NCI-H128 (cell line): ENCODE measurements at regions not wholly inside any gene's neighbourhood (a gene's known extent, or its start where the extent isn't known, plus 50 kb on each side); places are given as distances from the start of the nearest gene placed in this dataset.

ENCODE experiments used
- DNase-seq: peaks from one replicate; lab custom pipeline; 2025; ENCODE audit not compliant: unreplicated experiment; lab: John Stamatoyannopoulos, UW

- DNase-seq, result no peak
Measured at GRCh38 chr2:129722306-129723019, 257.0 kb upstream of the RAB6C start.

DNA sequence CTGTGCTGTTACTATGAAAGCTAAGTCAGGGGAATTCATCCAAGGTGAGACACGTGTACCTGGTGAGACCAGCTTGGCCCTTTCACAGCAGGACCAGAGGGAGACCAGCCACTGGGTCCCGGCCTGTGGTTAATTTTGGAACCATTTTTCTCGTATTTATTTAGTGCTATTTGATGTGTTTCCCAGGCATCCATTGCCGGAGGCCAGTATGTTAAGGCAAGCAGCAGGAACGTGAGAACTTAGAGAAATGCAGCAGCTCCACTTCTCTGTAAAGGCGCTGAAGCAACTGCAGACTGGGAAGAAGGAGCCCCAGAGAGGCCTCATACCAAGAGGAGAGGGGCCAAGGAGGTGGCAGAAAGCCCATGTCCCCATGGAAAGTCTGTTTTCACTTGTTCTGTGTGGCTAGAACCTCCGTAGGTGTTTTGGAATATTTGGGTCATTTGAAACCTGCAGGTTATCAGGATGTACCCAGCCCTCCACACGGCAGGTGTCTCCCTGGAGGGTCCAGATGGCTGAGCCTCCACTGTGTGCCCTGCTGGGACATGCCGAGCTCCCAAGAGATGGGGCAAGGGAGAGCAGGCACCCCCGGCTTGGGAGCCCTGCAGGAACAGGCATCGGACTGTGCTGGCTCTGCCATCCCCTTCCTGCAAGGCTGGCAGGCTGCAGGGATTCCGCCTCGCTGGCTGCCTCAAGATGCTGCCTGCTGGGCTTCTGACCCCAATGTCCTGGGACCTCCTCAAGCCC, 256.0 kb upstream of the RAB6C start:
- DNase-seq, result no peak

DNA sequence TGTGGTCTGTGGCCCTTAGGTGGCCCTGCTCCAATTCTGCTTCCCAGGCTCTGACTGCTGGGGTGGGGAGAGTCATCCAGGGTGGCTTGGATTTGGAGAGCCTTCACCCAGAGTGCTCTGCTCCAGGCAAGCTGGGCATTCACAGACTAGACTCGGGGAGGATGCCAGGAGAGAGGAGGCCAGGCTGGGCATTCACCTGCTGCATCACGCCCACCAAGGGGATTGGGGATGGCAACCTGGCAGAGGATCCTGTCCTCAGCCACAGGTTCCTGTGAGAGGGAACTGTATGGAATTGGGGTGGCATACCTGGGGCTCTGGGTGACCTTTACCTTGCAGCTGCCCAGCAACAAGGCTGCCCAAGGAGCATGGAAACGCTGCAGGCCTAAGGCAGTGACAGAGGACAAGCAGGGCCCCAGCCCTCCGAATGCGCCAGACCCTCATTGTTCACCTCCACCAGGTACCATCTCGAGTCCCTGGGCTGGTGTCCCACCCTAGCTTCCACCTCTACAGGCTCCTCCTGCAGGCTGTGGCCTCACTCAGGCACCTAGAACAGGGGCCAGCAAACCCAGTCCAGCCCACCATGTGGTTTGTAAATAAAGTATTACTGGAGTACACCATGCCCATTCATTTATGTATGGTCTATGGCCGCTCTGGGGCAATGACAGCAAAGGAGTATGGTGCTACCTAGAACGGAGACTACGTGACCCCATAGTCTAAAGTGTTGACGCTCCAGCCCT, 255.3 kb upstream of the RAB6C start:
- no peak for DNase-seq

GRCh38 chr2:129726216-129726615, 253.2 kb upstream of the RAB6C start:
- no peak for DNase-seq

DNA sequence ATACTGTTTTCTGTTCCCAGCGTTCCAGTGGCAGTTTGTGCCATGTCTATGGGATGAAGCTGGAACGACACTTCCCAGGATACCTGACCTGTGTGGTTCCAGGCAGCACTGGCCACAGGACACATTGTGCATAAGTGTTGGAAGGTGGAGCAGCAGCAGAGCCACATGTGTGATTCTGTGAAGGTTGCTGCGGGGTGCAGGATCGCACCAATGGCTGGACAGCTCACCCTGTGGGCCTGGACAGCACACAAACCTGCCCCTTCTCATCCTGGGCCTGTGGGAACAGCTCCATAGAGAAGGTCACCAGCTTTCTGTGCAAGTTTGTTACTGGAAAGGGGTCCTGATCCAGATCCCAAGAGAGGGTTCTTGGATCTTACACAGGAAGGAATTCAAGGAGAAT, 252.2 kb upstream of the RAB6C start:
- DNase-seq, result no peak

GRCh38 chr2:129728035-129728972, 251.2 kb upstream of the RAB6C start:
- no peak for DNase-seq

GRCh38 chr2:129729011-129729410, 250.5 kb upstream of the RAB6C start:
- DNase-seq, result no peak

- DNase-seq, result no peak
Measured at GRCh38 chr2:129729646-129730045, 249.8 kb upstream of the RAB6C start.

DNA sequence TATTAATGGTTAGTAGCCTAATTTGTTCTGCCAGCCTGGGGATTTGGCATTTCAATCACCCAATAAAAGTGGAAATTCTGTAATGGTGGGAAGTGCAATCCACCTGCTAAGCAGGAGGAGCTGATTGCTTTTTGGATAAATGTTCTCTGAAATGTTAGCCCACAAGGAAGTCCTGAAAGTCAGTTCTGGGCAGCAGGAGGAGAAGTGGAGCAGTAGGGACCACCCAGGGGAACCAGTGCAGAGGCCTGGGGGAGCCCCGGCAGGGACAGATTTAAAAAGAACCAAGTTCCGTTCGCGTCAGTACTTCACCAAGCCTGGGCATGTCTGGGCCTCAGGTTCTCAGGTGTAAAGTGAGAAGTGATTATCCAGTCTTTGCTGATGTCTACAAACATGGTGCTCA, 248.5 kb upstream of the RAB6C start:
- DNase-seq, result no peak

DNA sequence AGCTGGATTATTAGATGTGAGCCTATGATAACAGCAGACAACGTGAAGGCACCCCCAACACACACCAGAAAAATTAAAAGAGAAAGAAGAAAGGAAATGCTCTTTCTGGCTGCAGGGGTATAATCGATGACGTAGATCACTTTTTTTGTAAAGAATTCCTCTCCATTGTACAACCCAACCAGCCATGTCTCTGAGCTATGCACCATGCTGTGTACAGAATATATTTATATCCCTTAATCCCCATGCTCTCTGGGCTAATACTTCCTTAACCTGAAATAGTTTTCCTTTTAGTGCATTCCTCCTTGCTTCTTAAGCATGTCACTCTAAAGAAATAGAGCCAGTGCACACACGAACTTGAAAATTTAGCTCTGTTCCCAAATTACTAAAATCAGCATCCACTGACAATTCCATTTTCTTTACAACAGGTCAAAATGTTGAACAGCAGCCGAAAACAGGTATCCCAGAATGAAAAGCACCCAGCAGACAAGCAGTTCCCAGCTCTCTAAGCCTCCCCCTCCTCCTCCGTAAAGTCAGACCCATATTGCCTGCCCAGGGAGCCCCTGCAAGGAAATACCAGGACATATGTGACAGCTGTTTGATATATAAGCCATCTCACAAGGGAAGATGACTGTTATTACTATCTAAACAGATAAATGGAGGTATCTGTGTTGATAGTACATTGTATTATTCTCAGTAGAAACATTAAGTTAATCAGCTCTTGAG, 247.4 kb upstream of the RAB6C start:
- no peak for DNase-seq

- DNase-seq, result no peak
Measured at GRCh38 chr2:129732630-129733026, 246.8 kb upstream of the RAB6C start.

DNA sequence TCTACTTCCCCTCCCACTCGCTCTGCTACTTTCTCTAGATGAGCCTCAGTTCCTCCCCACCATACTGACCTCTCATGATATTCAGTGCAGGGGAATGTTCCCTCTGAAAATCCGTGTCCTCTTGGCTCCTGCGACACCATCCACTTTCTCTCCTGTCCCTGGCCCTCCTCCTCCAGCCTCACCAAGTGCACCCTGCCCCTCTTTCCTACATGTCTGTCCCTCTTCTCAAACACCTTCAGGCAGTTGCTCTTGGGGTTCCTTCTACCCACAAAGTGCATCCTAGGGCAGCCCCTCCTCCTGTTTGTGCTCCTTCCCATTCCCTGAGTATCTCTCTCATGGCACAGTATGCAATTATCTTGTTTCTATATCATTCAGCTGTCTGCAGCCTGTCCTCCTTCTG, 246.4 kb upstream of the RAB6C start:
- DNase-seq, result no peak

GRCh38 chr2:129733579-129733978, 245.9 kb upstream of the RAB6C start:
- no peak for DNase-seq

DNA sequence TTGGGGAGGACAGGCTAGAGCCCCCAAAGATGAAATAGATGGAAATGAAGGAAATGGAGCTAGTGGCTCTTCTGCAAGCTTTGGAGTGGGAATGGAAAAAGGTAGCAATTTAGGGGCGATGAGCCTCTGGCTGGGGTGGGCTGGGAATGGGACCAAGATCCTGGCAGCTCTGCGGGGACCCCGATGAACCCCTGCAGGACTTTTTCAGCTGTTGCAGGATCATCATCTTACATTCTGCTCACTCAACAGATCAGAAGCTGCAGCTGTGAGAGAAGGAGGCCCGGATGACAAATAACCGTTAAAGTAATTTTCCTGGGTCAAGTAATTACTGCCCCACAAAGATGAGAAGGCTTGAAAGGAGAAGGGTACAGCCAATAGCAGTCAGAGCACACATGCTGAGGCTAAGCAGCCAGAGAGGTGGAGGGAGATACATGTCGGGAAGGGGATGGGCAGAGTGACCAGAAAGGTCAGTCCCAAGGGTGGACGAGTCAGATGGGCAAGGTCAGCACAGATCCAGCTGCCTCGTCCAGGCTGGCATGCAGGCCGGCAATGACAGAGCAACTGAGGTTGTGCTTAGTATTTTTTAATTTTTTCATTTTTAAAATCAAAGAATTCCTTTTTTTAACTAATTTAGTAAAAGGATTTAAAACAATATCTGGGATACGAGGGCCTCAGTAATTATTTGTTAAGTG, 245.0 kb upstream of the RAB6C start:
- no peak for DNase-seq

DNA sequence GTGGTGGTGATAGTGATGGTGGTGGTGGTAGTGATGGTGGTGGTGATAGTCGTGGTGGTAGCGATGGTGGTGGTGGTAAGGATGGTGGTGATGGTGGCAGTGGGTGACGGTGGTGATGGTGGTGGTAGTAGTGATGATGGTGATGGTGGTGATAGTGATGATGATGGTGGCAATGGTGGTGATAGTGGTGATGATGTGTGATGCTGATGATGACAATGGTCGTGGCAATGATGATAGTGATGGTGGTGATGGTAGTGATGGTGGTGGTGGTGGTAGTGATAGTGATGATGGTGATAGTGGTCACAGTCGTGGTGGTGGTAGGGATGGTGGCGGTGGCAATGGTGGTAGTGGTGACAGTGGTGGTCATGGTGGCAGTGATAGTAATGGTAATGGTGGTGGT, 243.9 kb upstream of the RAB6C start:
- DNase-seq, result no peak

DNA sequence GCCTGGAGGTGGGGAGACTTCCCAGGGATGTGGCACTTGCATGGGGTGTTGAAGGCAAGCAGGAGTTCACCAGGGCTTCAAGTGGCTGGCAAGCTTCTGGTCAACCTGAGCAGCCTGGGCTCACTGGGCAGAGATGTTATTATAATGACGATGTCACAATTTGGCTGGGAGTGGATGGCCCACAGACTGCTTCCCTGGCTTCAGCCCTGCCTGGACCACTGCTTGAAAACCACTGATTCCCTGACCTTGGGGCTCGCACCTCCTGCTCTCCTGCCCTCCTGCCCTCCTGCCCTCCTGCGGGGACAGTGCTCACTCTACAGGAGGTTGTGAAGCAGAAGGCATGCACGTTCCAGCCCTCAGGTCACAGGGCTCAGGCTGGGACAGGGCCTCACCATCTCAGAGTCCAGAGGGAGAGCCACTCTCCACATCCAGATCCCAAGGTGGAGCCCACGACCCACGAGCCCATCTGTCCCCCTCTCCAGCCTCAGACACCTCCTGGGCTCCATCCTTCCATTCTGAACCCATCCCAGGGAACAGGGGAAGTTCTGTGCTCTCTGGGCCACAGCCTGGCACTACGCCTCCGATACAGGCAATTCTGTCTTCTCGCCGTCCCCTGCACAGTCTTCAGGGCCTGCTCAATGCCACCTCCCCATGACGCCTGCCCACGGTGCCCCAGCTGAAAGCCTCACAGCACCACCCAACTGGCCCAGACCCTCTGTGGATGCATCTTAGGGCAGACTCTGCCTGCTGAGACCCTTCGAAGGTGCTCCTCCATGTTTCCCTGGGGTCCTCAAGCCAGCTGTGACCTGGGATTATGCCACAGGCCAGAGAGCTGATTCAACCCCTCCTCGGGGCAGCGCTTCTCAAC, 241.6 kb upstream of the RAB6C start:
- DNase-seq, result no peak

DNA sequence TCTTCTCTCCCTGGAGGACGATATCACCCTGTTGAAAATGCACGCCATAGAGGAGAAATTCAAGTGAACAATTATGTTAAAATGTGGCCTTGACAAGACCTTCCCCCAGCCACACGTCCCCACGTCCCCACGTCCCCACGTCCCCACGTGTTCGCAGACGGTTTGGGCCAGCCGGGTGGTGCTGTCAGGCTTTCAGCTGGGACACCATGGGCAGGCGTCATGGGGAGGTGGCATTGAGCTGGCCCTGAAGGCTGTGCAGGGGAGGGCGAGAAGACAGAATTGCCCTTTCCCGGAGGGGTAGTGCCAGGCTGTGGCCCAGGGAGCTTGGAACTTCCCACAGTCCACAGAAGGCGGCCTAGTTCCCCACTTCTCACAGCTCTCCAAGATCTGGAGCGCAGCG, 240.7 kb upstream of the RAB6C start:
- no peak for DNase-seq

GRCh38 chr2:129740504-129740903, 239.0 kb upstream of the RAB6C start:
- DNase-seq, result no peak

- no peak for DNase-seq
Measured at GRCh38 chr2:129741165-129741564, 238.3 kb upstream of the RAB6C start.
